ENCODE measurements at regions not wholly inside any gene's neighbourhood (a gene's known extent, or its start where the extent isn't known, plus 50 kb on each side); places are given as distances from the start of the nearest gene placed in this dataset.
"Not testable (repeated sequence)": the region's sequence is repeated elsewhere in the genome, so short reads cannot be mapped to it uniquely, and the experiment has no call there.

GRCh38 chr18:5720132-5720531 is 175.2 kb downstream of the TMEM200C start:
- DNase-seq (ENCODE audit: low spot score), result no peak

GRCh38 chr18:5717256-5717655 is 173.5 kb upstream of the EPB41L3 start:
- no peak for DNase-seq (ENCODE audit: low spot score)

GRCh38 chr18:5710676-5711075 is 166.9 kb upstream of the EPB41L3 start:
- DNase-seq (ENCODE audit: low spot score), result no peak

GRCh38 chr18:5710235-5710634 is 166.4 kb upstream of the EPB41L3 start:
- DNase-seq (ENCODE audit: low spot score), result no peak

GRCh38 chr18:5709476-5710095 is 165.8 kb upstream of the EPB41L3 start:
- DNase-seq (ENCODE audit: low spot score), result no peak

GRCh38 chr18:5707586-5707985 is 163.8 kb upstream of the EPB41L3 start:
- no peak for DNase-seq (ENCODE audit: low spot score)

GRCh38 chr18:5705393-5705792 is 161.6 kb upstream of the EPB41L3 start:
- DNase-seq (ENCODE audit: low spot score), result no peak

GRCh38 chr18:5704847-5705246 is 161.1 kb upstream of the EPB41L3 start:
- DNase-seq (ENCODE audit: low spot score), result no peak

- not testable (repeated sequence) for DNase-seq (ENCODE audit: low spot score)
Observed at GRCh38 chr18:5702016-5702415, 158.2 kb upstream of the EPB41L3 start.

GRCh38 chr18:5693699-5694294 is 150.0 kb upstream of the EPB41L3 start:
- DNase-seq (ENCODE audit: low spot score), result no peak

- DNase-seq (ENCODE audit: low spot score), result no peak
Observed at GRCh38 chr18:5678779-5679406, 135.1 kb upstream of the EPB41L3 start.

GRCh38 chr18:5678278-5678677 is 134.5 kb upstream of the EPB41L3 start:
- DNase-seq (ENCODE audit: low spot score), result no peak

GRCh38 chr18:5673616-5674015 is 129.8 kb upstream of the EPB41L3 start:
- DNase-seq (ENCODE audit: low spot score), result no peak

- no peak for DNase-seq (ENCODE audit: low spot score)
Observed at GRCh38 chr18:5669585-5669984, 125.8 kb upstream of the EPB41L3 start.

- DNase-seq (ENCODE audit: low spot score), result no peak
Observed at GRCh38 chr18:5668087-5668715, 124.4 kb upstream of the EPB41L3 start.

- no peak for DNase-seq (ENCODE audit: low spot score)
Observed at GRCh38 chr18:5667356-5667755, 123.6 kb upstream of the EPB41L3 start.

GRCh38 chr18:5662586-5663090 is 118.8 kb upstream of the EPB41L3 start:
- no peak for DNase-seq (ENCODE audit: low spot score)

GRCh38 chr18:5661179-5661578 is 117.4 kb upstream of the EPB41L3 start:
- no peak for DNase-seq (ENCODE audit: low spot score)

GRCh38 chr18:5653802-5654201 is 110.0 kb upstream of the EPB41L3 start:
- no peak for DNase-seq (ENCODE audit: low spot score)

- no peak for DNase-seq (ENCODE audit: low spot score)
Observed at GRCh38 chr18:5651736-5652135, 107.9 kb upstream of the EPB41L3 start.

GRCh38 chr18:5649439-5649838 is 105.6 kb upstream of the EPB41L3 start:
- no peak for DNase-seq (ENCODE audit: low spot score)

- DNase-seq (ENCODE audit: low spot score), result no peak
Observed at GRCh38 chr18:5646739-5647138, 102.9 kb upstream of the EPB41L3 start.

- no peak for DNase-seq (ENCODE audit: low spot score)
Observed at GRCh38 chr18:5643288-5643687, 99.5 kb upstream of the EPB41L3 start.
